Neural crest cell (in vitro differentiated cells): ENCODE measurements at regions not wholly inside any gene's neighbourhood (a gene's known extent, or its start where the extent isn't known, plus 50 kb on each side); places are given as distances from the start of the nearest gene placed in this dataset.

Source experiments
- DNase-seq: peaks from one replicate; pipeline ENCODE4 v3.0.0; 2021; ENCODE audit warnings: low read depth, mixed read lengths, low spot score
- H3K27ac Mint-ChIP-seq: one replicate; pipeline ENCODE4 v1.8.0; 2021; ENCODE audit warnings: mild to moderate bottlenecking, mixed read lengths; ENCODE audit not compliant: unreplicated experiment
- H3K27me3 Mint-ChIP-seq: 2 replicates; pipeline ENCODE4 v1.8.0; 2021; ENCODE audit warnings: low read depth, mild to moderate bottlenecking, mixed read lengths
- H3K36me3 Mint-ChIP-seq: 2 replicates; pipeline ENCODE4 v1.8.0; 2021; ENCODE audit warnings: low read depth, mild to moderate bottlenecking, mixed read lengths
- H3K4me1 Mint-ChIP-seq: 2 replicates; pipeline ENCODE4 v1.8.0; 2021; ENCODE audit warnings: mixed read lengths
- H3K4me3 Mint-ChIP-seq: one replicate; pipeline ENCODE4 v1.8.0; 2021; ENCODE audit warnings: mild to moderate bottlenecking, mixed read lengths
- H3K9me3 Mint-ChIP-seq: 2 replicates; pipeline ENCODE4 v1.8.0; 2021; ENCODE audit warnings: mixed read lengths
- TF ChIP-seq, protein P1 (sequence below): fragments of 200-600 bp; sonication (generic); conservative IDR thresholded peaks from 2 replicates; pipeline ENCODE4 v1.5.0; 2021; ENCODE audit warnings: antibody characterized with exemption, mild to moderate bottlenecking

DNA sequence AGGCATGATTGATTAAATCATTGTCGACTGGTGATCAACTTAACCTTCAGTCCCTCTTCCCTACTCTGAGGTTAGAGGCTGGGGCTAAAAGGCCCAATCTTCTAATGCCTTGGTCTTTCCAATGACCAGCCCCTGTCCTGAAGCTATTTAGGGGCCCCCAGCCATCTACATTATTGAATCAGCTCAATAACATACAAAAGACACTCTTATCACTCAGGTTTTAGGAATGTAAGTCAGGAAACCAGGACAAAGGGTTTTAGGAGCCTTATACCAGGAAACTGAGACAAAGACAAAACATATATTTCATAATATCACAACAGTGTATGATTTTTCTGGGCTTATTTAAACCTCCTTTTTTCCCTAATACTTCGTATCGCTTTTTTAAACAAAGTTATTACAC lies 198.6 kb downstream of the RNF152 start:
- H3K36me3 Mint-ChIP-seq, result no peaks in the 10 kb centered on the region
- no peak overlapping the region for H3K4me3 Mint-ChIP-seq
- no peak for DNase-seq
- peaks cover 19% of the 10 kb centered on the region for H3K4me1 Mint-ChIP-seq
- peaks cover 13% of the 10 kb centered on the region for H3K9me3 Mint-ChIP-seq
- TF ChIP-seq, protein P1, sequence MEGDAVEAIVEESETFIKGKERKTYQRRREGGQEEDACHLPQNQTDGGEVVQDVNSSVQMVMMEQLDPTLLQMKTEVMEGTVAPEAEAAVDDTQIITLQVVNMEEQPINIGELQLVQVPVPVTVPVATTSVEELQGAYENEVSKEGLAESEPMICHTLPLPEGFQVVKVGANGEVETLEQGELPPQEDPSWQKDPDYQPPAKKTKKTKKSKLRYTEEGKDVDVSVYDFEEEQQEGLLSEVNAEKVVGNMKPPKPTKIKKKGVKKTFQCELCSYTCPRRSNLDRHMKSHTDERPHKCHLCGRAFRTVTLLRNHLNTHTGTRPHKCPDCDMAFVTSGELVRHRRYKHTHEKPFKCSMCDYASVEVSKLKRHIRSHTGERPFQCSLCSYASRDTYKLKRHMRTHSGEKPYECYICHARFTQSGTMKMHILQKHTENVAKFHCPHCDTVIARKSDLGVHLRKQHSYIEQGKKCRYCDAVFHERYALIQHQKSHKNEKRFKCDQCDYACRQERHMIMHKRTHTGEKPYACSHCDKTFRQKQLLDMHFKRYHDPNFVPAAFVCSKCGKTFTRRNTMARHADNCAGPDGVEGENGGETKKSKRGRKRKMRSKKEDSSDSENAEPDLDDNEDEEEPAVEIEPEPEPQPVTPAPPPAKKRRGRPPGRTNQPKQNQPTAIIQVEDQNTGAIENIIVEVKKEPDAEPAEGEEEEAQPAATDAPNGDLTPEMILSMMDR, result no peak
- H3K27me3 Mint-ChIP-seq, result no peaks in the 10 kb centered on the region
- no peak overlapping the region for H3K27ac Mint-ChIP-seq

DNA sequence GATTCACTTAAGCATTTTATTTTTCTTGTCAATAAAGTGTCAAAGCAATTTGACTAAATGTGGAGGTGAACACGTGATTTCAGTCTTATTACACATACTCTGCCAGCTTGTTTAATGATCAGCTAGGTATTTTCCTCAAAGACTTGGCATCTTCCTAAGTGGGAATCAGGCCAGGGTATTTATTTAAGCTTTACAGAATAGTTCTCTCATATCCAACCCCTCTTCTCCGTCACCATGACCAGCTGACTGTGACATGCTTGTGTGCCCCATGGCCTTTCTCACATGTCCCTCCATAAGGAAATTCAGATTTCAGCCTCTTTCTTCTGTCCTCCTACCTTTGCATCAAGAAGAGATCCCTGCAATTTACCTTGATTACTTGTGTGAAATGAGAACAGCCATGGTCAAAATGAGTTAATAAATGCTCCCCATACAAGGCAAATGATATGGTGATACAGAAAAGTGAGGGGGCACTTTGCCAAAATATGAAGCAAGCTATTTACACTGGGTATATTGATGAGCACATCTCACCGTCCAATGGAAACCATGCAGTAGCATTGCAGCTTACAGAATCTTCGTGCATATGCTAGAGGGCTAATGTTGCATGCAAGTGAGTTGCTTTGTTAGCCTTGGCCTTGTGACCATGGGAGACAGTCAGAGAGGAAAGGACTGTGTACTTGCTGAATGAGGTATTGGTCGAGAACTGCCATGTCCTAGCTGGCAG lies 202.2 kb downstream of the RNF152 start:
- TF ChIP-seq, protein P1, result no peak
- H3K4me1 Mint-ChIP-seq, result peaks cover 5% of the 10 kb centered on the region
- no peak for DNase-seq
- H3K9me3 Mint-ChIP-seq, result peaks cover 11% of the 10 kb centered on the region
- no peak overlapping the region for H3K4me3 Mint-ChIP-seq
- H3K27ac Mint-ChIP-seq, result no peak overlapping the region
- H3K36me3 Mint-ChIP-seq, result no peaks in the 10 kb centered on the region
- no peaks in the 10 kb centered on the region for H3K27me3 Mint-ChIP-seq

DNA sequence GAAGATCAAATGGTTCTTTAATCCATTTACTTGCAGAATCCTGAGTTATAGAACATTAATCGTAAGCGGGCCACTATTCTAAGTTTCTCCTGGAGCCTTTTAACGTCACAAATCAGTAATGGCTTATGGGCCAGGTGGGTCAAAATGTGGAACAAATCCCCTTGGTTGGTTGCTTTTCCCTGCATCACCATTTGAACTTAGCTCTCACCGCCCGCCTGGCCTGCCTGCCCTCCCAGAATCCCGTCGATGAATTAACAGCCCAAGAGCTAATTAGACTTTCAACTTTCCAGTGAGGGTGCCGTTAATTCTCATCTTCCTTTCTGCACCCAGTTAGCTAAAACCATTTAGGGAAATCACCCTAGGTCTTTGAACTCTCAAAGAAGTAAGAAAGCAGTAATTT lies 205.5 kb downstream of the RNF152 start:
- no peaks in the 10 kb centered on the region for H3K27me3 Mint-ChIP-seq
- H3K27ac Mint-ChIP-seq, result no peak overlapping the region
- DNase-seq, result no peak
- TF ChIP-seq, protein P1, result no peak
- no peaks in the 10 kb centered on the region for H3K36me3 Mint-ChIP-seq
- no peak overlapping the region for H3K4me3 Mint-ChIP-seq
- H3K9me3 Mint-ChIP-seq, result peaks cover 5% of the 10 kb centered on the region
- H3K4me1 Mint-ChIP-seq, result peaks cover 2% of the 10 kb centered on the region

DNA sequence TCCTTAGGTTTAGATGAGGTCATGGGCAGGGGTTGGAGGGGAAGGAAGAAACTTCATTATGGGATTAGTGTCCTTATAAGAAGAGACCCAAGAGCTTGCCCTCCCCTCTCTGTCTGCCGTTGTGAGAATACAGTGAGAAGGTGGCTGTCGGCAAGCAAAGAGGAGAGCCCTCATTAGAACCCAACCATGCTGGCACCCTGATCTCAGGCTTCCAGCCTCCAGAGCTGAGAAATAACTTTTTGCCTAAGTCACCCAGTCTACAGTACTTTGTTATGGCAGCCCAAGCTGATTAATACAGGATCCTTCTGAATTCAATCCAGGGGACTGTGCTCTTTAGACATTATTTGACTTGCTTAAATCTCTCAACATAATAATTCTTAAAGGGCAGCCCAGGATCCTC lies 209.0 kb downstream of the RNF152 start:
- Mint-ChIP-seq H3K4me3 (no peak overlapping the region), H3K36me3 (peaks cover 8% of the 10 kb centered on the region), H3K27me3 (no peaks in the 10 kb centered on the region), H3K9me3 (peaks cover 11% of the 10 kb centered on the region), H3K27ac (no peak overlapping the region), H3K4me1 (no peaks in the 10 kb centered on the region)
- TF ChIP-seq, protein P1, result no peak
- DNase-seq, result no peak

DNA sequence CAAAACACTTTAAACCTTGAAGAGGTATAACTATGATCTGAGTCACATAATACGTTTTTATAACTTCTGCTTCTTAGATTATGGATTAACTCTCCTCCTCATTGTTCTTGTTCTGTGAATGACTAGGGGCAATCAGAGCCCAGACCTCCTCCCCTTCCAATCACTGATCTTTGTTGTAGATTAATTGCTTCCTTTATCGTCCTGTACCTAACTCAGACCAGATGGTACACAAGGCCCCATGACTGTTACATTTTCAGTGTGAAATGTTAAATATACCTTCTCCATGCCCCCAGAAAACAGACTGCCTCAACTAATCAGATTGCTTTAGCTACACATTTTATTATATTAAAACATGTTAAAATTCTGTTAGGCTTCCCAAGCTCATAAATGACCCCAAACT lies 211.7 kb downstream of the RNF152 start:
- Mint-ChIP-seq H3K27me3 (no peaks in the 10 kb centered on the region), H3K9me3 (peaks cover 13% of the 10 kb centered on the region), H3K4me1 (no peaks in the 10 kb centered on the region), H3K4me3 (no peak overlapping the region), H3K27ac (no peak overlapping the region), H3K36me3 (peaks cover 8% of the 10 kb centered on the region)
- no peak for DNase-seq
- TF ChIP-seq, protein P1, result no peak
